ENCODE measurements at regions not wholly inside any gene's neighbourhood (a gene's known extent, or its start where the extent isn't known, plus 50 kb on each side); places are given as distances from the start of the nearest gene placed in this dataset.

DNA sequence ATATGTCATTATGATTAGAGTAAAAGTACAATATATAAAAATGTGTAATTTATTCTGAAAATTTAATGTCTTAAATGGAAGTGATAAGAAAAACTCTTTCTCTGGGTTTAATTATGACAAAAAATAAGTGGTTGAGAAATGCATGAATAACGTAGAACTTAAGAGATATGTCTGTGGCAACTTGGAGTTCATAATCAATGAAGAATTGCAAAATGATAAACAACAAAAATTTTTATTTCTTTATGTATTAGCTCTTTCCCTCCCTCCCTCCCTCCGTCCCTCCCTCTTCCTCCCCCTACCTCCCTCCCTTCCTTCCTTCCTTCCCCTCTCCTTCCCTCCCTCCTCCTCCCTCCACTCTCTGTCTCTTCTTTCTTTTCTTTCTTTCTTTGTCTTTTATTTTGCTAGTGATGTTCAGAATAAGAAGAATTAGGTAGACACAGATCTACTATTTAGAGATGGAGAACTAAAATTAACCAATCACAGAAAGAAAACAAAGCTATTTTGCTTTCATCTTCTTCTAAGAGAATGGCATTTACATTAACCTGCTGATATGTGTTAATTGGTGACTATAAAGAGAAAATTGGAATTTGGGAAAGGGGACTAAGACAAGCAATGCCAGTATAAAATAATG lies 96.3 kb upstream of the PDC start:
- DNase-seq (ENCODE audit: low read depth): no peak

DNA sequence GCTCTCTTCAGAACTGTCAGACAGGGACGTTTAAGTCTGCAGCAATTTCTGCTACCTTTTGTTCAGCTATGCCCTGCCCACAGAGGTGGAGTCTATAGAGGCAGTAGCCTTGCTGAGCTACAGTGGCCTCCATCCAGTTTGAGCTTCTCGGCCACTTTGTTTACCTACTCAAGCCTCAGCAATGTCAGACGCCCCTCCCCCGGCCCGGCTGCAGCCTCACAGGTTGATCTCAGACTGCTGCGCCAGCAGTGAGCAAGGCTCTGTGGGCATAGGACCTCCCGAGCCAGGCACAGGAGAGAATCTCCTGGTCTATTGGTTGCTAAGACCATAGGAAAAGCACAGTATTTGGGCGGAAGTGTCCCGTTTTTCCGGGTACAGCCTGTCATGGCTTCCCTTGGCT lies 89.9 kb upstream of the PDC start:
- DNase-seq (ENCODE audit: low read depth): no peak

DNA sequence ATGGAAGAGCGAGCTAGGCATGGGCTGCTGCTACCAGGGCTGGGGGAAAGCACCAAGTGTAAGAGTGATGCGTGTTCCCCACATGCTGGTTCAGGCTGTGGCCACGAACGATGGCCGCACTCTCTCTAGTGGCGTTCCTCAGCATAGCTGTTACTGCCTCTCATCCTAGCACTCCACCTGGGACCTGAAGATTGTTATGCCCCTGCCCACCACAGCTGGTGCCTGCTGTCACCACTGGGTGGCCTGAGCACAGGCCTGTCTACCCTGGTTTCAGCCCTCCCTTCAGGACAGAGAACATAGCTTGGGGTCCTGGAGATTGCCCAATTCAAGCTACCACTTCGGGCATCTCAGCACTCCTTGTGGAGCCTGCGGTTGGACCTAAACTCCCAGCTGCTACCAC lies 80.1 kb upstream of the PDC start:
- DNase-seq (ENCODE audit: low read depth): no peak

DNA sequence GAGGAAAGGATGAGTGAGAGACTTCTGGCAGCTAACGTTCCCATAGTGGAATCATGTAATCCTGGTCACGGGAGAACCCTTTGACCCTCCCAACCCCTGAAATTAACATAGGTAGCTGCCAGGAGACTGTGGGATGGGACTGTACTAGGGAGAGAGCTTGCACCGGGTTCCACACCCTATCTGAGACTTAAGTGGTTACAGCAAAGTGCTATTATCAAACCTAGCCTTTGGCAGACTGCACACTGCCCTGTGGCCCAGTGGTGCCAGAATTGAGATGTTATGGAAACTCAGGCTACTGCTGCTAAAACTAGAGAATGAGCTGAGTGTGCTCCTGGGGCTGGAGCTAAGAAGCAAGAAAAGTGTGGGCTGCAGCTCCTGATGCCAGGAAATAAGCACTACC lies 79.6 kb upstream of the PDC start:
- no peak for DNase-seq (ENCODE audit: low read depth)

DNA sequence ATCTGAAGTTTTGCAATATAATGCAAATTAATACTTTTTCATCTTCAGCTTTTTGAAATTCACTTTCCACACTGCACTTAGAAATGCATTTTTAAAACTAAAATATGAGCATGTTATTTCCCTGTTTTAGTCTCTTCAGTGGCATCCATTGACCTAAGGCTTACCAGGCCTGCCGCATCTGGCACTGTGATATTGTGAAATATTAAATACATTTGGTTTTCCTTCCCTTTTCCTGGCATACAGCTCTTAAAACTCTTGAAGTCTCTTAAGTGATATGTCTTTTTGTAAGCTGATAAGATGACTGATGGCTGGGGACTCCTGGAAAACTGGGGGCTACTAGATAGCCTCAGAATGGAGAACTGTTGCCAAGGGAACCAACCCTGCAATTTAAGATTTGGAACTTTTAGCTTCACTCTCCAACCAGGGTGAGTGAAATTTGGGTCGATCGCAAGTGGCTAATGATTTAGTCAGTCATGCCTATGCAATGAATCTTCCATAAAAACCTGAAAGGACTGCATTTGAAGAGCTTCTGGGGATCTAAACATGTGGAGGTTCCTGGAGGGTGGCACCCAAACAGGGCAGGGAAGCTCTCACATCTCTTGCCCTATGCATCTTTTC lies 75.5 kb upstream of the PDC start:
- no peak for DNase-seq (ENCODE audit: low read depth)

DNA sequence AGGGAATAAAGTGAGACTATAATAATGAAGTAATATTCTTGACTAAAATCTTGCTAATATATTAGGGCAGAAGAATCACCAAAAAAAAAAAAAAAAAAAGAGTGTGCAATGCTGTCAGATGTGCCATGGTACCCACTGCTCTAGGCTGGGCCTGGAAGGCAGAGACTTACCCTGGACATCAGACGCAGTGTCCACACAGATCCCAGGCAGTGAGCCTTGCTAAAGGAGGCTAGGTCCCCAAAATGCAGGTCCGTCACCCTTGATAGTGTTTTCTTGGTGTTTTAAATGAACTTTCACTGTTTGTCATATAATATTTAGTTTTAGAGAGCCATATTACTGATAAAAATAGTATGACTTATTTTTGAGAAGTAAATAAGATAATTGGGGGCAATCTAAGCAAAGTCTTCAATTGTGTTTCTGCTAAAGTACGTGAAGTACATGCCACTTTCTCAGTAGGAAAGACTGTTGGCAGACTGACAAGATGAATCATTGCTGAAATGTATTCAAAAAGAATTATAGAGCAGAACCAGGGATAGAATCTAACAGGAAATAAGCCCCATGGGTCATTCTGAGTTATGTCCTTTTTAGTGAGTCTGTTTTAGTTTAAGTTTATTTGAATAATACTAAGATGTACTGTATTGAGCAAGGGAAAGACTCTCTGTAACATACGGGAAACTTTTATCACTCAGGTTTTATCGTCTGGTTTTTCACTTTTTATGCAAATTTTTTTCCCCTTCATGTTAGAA lies 74.6 kb upstream of the PDC start:
- peak; percentile 81 for DNase-seq (ENCODE audit: low read depth)

DNA sequence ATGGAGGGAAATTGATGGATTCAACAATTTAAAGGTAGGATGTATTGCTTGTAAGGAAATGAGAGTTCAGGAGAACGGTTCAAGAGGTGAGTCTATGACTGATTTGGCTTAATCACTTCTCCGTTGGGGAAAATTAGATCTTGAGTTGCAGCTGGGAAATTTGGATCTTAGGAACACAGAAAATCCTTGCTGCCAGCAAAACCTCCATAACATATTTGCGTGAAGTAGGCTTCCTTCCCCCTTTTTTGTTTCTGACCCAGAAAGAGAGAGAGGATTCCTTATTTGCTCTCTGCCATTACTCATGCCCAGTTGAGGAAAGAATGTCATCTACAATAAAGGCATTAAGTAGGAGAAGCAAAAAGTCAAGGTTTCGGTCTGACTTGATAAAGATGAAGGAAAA lies 73.5 kb upstream of the PDC start:
- no peak for DNase-seq (ENCODE audit: low read depth)

DNA sequence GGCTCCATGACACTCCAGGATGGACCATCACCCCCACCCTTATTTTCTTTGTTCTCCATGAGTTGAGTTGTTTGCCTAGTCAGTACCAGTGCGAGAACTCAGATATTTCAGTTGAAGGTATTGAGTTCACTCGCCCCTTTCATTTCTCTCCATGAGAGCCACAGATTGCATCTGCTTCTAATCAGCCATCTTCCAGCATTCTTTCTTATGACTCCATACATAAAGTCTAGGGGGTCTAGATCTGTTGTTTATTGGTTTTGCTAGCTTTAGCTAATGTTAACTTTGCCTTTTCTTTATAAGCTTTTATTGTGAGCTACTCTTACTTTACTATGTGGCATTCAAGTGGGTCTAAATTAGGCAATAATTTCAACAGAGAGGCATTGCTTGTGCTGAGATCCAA lies 71.6 kb upstream of the PDC start:
- no peak for DNase-seq (ENCODE audit: low read depth)

DNA sequence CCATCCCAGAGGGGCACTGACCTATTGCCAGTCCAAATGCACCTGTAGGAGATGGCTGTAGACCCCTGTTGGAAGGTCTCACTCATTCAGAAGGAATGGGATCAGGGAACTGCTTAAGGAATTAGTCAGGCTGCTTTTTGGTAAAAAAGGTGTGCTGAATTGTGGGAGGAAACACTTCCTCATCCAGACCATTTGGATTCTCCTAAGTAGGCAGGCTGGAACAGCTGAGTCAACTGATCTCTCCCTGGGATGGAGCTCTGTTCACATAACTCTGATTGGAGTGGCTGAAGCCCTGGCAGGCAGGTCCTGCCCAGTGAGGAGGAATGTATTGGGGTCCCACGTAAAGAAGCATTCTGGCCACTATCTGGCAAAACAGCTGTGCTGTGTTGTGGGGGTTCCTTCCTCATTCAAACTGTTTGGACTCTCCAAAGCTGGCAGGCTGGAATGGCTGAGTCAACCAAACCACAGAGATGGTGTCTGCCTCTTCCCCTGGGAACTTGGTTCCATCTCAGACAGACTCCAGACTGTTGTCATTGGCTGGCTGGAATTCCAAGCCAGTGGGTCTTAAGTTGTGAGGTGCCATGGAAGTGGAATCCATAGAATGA lies 70.7 kb upstream of the PDC start:
- peak; percentile 64 for DNase-seq (ENCODE audit: low read depth)

DNA sequence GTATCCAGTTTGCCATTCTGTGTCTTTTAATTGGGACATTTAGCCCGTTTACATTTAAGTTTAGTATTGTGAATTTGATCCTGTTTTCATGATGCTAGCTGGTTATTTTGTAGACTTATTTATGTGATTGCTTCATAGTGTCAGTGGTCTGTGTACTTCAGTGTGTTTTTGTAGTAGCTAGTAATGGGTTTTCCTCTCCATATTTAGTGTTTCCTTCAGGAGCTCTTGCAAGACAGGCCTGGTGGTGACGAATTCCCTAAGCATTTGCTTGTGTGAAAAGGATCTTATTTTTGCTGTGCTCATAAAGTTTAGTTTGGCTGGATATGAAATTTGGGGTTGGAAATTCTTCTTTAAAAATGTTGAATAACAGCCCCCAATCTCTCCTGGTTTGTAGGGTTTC lies 69.2 kb upstream of the PDC start:
- no peak for DNase-seq (ENCODE audit: low read depth)

DNA sequence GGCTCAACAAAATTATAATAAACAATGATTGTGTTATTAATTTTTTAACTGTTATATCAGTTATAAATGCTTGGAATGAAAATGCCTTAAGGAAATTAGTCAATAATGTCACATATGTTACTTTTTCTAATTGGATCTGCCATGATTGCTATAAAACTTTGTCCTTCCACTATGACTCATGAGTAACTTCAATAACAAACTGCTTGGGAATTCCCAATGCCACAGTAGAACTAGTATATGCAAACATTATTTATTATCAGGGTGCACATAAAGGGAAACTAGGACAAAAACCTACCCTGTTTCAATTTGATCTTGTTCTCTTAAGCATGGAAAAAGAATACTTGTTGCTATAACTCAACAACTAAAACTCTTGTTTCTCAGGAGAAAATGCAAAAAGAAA lies 59.1 kb upstream of the PDC start:
- no peak for DNase-seq (ENCODE audit: low read depth)

DNA sequence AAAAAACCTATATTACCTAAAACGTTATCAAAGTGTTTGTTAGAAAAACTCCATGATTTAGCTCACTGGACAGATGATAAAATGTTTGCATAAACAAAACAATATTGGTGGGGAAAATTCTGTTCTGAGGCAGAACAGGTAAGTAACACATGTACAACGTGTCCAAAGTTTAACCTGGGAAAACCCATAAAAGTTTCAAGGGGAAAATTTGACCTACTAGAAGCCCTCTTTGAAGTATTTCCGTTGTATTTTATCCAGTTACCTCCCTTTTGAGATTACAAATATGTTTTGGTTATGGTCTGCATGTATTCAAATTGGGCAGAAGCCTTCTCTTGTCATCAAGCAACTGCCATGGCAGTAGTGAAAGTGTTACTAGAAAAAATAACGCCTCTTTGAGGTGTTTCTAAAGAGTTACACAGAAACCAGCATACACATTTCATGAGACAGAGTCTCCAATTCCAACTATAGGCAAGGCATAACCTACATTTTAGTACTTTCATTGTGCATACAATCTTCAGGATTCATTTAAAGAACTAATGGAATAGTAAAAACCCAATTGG lies 58.0 kb upstream of the PDC start:
- DNase-seq (ENCODE audit: low read depth): no peak

DNA sequence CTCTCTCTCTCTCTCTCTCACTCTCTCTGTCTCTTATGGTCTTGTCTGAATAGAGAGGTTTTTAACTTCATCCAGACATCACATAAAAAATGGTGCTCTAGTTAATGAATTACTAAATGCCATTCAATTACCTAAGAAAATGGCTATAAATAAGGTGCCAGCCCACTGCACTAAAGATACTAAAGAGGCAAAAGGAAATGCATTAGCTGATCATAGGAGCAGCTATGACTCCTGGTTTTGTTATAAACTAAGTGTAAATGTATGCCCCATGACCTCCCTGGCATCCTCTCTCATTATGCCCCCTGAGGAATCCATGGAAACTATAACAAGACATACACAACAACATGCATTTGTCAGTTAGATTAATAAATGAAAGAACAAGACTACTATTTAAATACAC lies 57.5 kb upstream of the PDC start:
- DNase-seq (ENCODE audit: low read depth): no peak

DNA sequence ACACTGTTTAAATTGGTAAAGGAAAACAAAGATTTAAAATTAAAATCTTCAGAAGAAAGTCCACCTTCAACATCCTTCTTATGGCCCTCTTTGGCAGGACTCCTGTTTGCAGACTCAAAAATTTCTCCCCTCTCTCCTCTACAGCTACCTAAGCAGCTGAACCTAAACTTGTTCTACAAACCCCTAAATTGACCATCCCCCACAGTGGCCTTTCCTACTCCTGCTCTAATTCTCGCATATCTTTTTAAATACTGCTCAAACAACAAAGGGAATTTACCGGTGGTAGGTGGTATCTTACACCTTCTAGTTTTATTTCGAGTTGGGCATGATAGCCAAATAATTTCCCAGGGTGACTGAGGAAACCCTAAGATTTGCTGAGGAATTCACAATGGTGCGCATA lies 53.5 kb upstream of the PDC start:
- no peak for DNase-seq (ENCODE audit: low read depth)

DNA sequence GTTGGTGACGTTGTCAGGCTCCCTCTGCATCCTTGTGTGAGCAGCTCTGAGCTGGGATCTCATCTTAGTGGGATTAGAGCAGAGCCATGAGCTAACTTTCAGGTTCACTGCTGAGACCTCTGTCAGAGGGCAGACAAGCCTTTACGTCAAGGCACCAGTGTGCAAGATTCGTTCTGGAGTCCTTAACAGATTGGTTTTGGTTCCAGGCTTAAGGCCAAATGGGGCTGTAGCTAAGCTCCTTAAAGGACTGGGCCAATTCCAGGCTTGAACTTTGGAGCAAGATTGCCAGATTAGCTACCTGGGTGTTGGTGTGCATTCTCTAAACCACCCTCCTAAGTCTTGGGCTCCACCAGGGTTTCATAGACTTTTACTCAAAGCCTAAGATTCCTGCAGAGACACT lies 52.6 kb upstream of the PDC start:
- DNase-seq (ENCODE audit: low read depth): no peak

DNA sequence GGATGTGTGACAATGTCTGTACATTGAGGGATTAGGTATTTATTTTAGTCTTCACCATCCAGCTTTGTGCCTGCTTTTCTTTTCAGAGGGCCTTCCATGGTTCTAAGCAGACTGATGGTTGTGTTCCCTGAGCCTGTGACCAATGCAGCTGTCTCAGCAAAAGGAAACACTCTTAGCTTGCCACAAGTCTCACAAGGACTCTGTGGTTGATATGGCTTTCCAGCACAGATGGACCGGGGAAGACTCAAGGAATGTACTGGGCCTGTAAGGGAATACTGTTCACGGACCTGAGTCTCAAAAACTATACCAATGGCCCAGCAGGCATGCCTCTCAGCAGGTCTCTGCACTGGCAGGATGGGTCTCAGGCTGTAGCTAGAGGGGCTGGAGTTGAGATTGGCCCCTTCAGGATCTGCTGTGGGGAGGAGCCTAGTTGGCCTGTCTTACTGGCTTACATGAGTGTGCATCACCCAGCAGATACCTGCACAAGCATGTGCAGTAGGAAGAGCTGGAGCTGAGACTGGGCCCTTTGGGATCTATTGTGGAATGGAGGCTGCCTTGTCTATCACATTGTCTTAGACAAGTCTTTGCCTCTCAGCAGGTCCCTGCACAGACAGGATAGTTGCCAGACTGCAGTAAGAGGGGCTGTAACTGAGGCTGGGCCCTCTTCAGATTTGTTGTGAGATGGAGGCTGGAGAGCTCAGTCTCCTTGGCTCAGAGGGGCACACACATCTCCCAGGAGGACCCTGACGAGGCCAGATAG lies 52.0 kb upstream of the PDC start:
- no peak for DNase-seq (ENCODE audit: low read depth)

DNA sequence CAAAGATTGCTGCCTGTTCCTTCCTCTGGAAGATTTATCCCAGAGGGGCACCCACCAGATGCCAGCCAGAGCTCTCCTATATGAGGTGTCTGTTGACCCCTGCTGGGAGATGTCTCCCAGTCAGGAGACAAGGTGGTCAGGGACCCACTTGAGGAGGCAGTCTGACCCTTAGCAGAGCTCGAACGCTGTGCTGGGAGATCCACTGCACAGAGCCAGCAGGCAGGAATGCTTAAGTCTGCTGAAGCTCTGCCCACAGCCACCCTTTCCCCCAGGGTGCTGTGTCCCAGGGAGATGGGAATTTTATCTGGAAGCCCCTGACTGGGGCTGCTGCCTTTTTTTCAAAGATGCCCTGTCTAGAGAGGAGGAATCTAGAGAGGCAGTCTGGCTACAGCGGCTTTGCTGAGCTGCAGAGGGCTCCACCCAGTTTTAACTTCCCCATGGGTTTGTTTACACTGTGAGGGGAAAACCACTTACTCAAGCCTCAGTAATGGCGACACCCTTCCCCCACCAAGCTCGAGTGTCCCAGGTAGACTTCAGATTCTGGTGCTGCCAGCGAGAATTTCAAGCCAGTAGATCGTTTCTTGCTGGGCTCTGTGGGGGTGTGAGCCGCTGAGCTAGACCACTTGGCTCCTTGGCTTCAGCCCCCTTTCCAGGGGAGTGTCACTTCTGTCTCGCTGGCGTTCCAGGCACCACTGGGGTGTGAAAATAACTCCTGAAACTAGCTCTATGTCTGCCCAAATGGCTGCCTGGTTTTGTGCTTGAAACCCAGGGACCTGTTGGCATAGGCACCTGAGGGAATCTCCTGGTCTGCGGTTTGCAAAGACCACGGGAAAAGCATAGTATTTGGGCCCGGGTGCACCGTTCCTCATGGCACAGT lies 51.1 kb upstream of the PDC start:
- peak; percentile 71 for DNase-seq (ENCODE audit: low read depth)
